Neural cell (in vitro differentiated cells): ENCODE measurements at regions not wholly inside any gene's neighbourhood (a gene's known extent, or its start where the extent isn't known, plus 50 kb on each side); places are given as distances from the start of the nearest gene placed in this dataset.

Experiments
- CTCF ChIP-seq: fragments of 450-650 bp; IDR thresholded peaks from 2 replicates; pipeline ENCODE4 v1.5.1; 2014; ENCODE audit warnings: antibody characterized with exemption, mild to moderate bottlenecking, moderate library complexity; ENCODE audit not compliant: poor library complexity, severe bottlenecking
- EP300 ChIP-seq: fragments of 450-650 bp; conservative IDR thresholded peaks from 2 replicates; pipeline ENCODE4 v1.6.1; 2014; ENCODE audit warnings: antibody characterized with exemption, mild to moderate bottlenecking, moderate library complexity; ENCODE audit not compliant: poor library complexity, severe bottlenecking
- EZH2 ChIP-seq: fragments of 200-600, 300-800 bp; shearing (Covaris generic), sonication (generic); IDR thresholded peaks from 2 replicates; pipeline ENCODE4 v1.6.1; 2014; ENCODE audit warnings: antibody characterized with exemption, low read length, borderline replicate concordance, mild to moderate bottlenecking; ENCODE audit not compliant: insufficient read depth, poor library complexity, severe bottlenecking
- POLR2AphosphoS5 ChIP-seq: IDR thresholded peaks from 2 replicates; pipeline ENCODE4 v1.6.1; 2012
- RAD21 ChIP-seq: fragments of 450-650 bp; conservative IDR thresholded peaks from 2 replicates; pipeline ENCODE4 v1.6.1; 2014; ENCODE audit warnings: antibody characterized with exemption, mild to moderate bottlenecking, moderate library complexity
- REST ChIP-seq: IDR thresholded peaks from 2 replicates; pipeline ENCODE4 v1.6.1; 2012; ENCODE audit warnings: borderline replicate concordance
- TAF1 ChIP-seq: IDR thresholded peaks from 2 replicates; pipeline ENCODE4 v1.6.1; 2012; ENCODE audit warnings: low read depth

- no peak for TF ChIP-seq CTCF
- no peak for TF ChIP-seq POLR2AphosphoS5
- TF ChIP-seq EZH2: no peak
- no peak for TF ChIP-seq EP300
- no peak for TF ChIP-seq REST
- TF ChIP-seq RAD21: no peak
- no peak for TF ChIP-seq TAF1
Measured at GRCh38 chr21:16408280-16408679, 678.5 kb downstream of the USP25 start.
